ENCODE measurements at regions not wholly inside any gene's neighbourhood (a gene's known extent, or its start where the extent isn't known, plus 50 kb on each side); places are given as distances from the start of the nearest gene placed in this dataset.

GRCh38 chr18:22469926-22470247 lies 52.2 kb upstream of the CTAGE1 start:
- Histone ChIP-seq H3K9me3 (ENCODE audit: low read length) (no peaks in the 10 kb centered on the region), H3K4me1 (ENCODE audit: insufficient read depth, low read length, severe bottlenecking) (no peaks in the 10 kb centered on the region), H3K27me3 (ENCODE audit: insufficient read depth, low read length) (no peaks in the 10 kb centered on the region), H3K36me3 (ENCODE audit: insufficient read depth, low read length) (no peaks in the 10 kb centered on the region), H4K20me1 (ENCODE audit: insufficient read depth, low read length) (no peaks in the 10 kb centered on the region), H3K4me3 (ENCODE audit: low read depth, low read length, poor library complexity, severe bottlenecking) (no peak overlapping the region), H3F3A (ENCODE audit: insufficient read depth, low read length) (no peaks in the 10 kb centered on the region), H3K79me2 (ENCODE audit: insufficient read depth, low read length) (no peaks in the 10 kb centered on the region), H3K4me2 (ENCODE audit: low read length) (no peak overlapping the region), H2AFZ (ENCODE audit: low read length) (no peak overlapping the region), H3K9ac (ENCODE audit: low read length) (no peak overlapping the region), H3K27ac (ENCODE audit: low read depth, low read length, poor library complexity, severe bottlenecking) (no peak overlapping the region), H3K9me2 (ENCODE audit: low read depth, low read length) (no peaks in the 10 kb centered on the region)
- no peak for TF ChIP-seq EZH2 (IDR thresholded peaks at IDR 0.05; ENCODE audit: borderline replicate concordance, low read length)
- no peak for TF ChIP-seq CTCF (IDR thresholded peaks at IDR 0.05; ENCODE audit: low read length)

DNA sequence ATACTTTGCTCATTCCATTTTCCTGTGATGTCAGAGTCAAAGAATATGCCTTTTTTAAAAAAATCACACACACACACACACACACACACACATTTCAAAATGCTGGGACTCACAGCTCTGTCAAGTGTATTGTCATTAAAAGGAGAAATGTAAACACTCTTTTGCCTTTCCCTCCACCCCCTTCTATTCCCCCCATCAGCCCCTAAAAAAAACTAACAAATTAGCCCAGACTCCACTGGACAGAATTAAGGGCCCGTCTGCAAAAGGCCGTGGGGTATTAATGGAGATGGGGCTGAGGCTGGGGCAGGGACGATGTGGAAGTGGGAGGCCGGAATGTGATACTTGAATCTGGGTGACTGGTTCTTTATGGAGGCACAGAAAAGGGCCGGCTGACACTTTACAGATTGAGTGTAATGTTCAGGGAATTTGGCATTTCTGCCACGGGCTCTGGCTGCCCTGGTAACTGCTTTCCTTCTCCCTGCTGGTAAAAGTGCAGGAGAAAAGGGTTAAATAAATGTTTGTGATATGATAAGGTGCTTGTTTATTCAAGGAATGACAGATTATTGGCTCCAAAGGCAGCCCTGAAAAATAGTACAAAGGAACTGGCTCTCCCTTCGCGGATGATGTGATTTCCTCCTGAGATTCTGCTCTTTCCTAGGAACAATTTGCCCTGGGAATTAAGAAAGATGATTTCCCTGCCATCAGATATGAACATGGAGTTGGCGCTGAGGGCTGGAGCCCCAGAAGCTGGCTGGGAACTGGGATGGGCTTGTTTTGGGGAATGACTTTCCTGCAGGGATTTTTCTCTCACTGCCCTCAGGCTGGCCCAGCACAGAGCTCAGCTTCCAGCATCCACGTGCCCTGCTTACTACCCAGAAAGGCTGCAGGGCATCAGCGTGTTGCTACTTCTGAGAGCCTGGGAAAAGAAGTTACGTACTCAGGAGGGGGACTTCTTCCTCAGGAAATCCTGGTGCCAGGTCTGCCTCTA lies 52.8 kb upstream of the CTAGE1 start:
- Histone ChIP-seq H3K27ac (ENCODE audit: low read depth, low read length, poor library complexity, severe bottlenecking) (no peak overlapping the region), H3K9ac (ENCODE audit: low read length) (no peak overlapping the region), H3K4me2 (ENCODE audit: low read length) (no peak overlapping the region), H3K36me3 (ENCODE audit: insufficient read depth, low read length) (no peaks in the 10 kb centered on the region), H2AFZ (ENCODE audit: low read length) (no peak overlapping the region), H3K79me2 (ENCODE audit: insufficient read depth, low read length) (no peaks in the 10 kb centered on the region), H3K9me3 (ENCODE audit: low read length) (no peaks in the 10 kb centered on the region), H3K9me2 (ENCODE audit: low read depth, low read length) (no peaks in the 10 kb centered on the region), H3K4me3 (ENCODE audit: low read depth, low read length, poor library complexity, severe bottlenecking) (no peak overlapping the region), H3F3A (ENCODE audit: insufficient read depth, low read length) (no peaks in the 10 kb centered on the region), H3K27me3 (ENCODE audit: insufficient read depth, low read length) (no peaks in the 10 kb centered on the region), H4K20me1 (ENCODE audit: insufficient read depth, low read length) (no peaks in the 10 kb centered on the region), H3K4me1 (ENCODE audit: insufficient read depth, low read length, severe bottlenecking) (no peaks in the 10 kb centered on the region)
- TF ChIP-seq EZH2 (IDR thresholded peaks at IDR 0.05; ENCODE audit: borderline replicate concordance, low read length) (no peak), CTCF (IDR thresholded peaks at IDR 0.05; ENCODE audit: low read length) (no peak)

GRCh38 chr18:22471546-22472131 lies 53.9 kb upstream of the CTAGE1 start:
- no peak overlapping the region for H2AFZ ChIP-seq (ENCODE audit: low read length)
- H3K9me3 ChIP-seq (ENCODE audit: low read length): no peaks in the 10 kb centered on the region

More at GRCh38 chr18:22471546-22472131, 53.9 kb upstream of the CTAGE1 start:
- Histone ChIP-seq H3K9ac (ENCODE audit: low read length) (no peak overlapping the region), H3K36me3 (ENCODE audit: insufficient read depth, low read length) (no peaks in the 10 kb centered on the region), H3K27ac (ENCODE audit: low read depth, low read length, poor library complexity, severe bottlenecking) (no peak overlapping the region), H3K9me2 (ENCODE audit: low read depth, low read length) (no peaks in the 10 kb centered on the region), H3K4me2 (ENCODE audit: low read length) (no peak overlapping the region), H4K20me1 (ENCODE audit: insufficient read depth, low read length) (no peaks in the 10 kb centered on the region), H3K79me2 (ENCODE audit: insufficient read depth, low read length) (no peaks in the 10 kb centered on the region), H3K4me3 (ENCODE audit: low read depth, low read length, poor library complexity, severe bottlenecking) (no peak overlapping the region), H3K4me1 (ENCODE audit: insufficient read depth, low read length, severe bottlenecking) (no peaks in the 10 kb centered on the region), H3F3A (ENCODE audit: insufficient read depth, low read length) (no peaks in the 10 kb centered on the region), H3K27me3 (ENCODE audit: insufficient read depth, low read length) (no peaks in the 10 kb centered on the region)
- TF ChIP-seq CTCF (IDR thresholded peaks at IDR 0.05; ENCODE audit: low read length): no peak
- no peak for TF ChIP-seq EZH2 (IDR thresholded peaks at IDR 0.05; ENCODE audit: borderline replicate concordance, low read length)
